Testis (tissue), 2 donors: ENCODE measurements at regions not wholly inside any gene's neighbourhood (a gene's known extent, or its start where the extent isn't known, plus 50 kb on each side); places are given as distances from the start of the nearest gene placed in this dataset.

Source experiments
- POLR2A ChIP-seq: fragments of 450-650 bp; IDR thresholded peaks from one replicate; pipeline ENCODE4 v1.6.1; 2017; ENCODE audit warnings: antibody characterized with exemption, mild to moderate bottlenecking, moderate library complexity
- TF ChIP-seq, protein P1 (sequence below), 3 experiments: fragments of 450-650 bp in 2 of 3; fragments of 200-600 bp in 1 of 3; sonication (generic) in 1 of 3; IDR thresholded peaks; one replicate each; pipeline ENCODE4 v1.5.1; 2016 to 2019; ENCODE audit warnings: antibody characterized with exemption in 3 of 3, mild to moderate bottlenecking in 2 of 3, moderate library complexity in 1 of 3

DNA sequence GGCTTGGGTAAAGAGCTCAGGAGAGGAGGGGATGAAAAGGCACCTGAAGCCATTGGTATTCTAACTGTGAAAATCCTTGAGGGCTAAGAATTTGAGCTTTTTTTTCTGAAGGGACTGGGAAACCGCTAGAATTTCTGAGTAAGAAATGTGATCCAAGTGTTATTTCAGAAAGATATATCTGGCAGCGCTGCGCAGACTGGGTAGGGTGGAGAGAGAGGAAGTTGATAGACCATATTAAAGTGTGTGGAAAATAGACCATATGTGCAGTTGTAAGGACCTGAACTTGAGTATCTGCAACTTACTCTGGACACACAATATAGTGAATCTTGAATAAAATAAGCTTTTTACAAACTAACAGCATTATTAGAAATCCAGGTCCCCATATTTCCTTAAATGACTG is 427.4 kb downstream of the NDFIP2 start:
- TF ChIP-seq, protein P1, sequence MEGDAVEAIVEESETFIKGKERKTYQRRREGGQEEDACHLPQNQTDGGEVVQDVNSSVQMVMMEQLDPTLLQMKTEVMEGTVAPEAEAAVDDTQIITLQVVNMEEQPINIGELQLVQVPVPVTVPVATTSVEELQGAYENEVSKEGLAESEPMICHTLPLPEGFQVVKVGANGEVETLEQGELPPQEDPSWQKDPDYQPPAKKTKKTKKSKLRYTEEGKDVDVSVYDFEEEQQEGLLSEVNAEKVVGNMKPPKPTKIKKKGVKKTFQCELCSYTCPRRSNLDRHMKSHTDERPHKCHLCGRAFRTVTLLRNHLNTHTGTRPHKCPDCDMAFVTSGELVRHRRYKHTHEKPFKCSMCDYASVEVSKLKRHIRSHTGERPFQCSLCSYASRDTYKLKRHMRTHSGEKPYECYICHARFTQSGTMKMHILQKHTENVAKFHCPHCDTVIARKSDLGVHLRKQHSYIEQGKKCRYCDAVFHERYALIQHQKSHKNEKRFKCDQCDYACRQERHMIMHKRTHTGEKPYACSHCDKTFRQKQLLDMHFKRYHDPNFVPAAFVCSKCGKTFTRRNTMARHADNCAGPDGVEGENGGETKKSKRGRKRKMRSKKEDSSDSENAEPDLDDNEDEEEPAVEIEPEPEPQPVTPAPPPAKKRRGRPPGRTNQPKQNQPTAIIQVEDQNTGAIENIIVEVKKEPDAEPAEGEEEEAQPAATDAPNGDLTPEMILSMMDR (IDR thresholded peaks at IDR 0.05), result no peak
- no peak for TF ChIP-seq POLR2A
